ENCODE measurements at regions not wholly inside any gene's neighbourhood (a gene's known extent, or its start where the extent isn't known, plus 50 kb on each side); places are given as distances from the start of the nearest gene placed in this dataset.

GRCh38 chr12:89162589-89163261 lies 189.6 kb downstream of the DUSP6 start:
- TF ChIP-seq REST (IDR thresholded peaks at IDR 0.05; ENCODE audit: low read depth, low read length) (no peak), JUND (IDR thresholded peaks at IDR 0.05) (peak; percentile 77), CHD2 (IDR thresholded peaks at IDR 0.05; ENCODE audit: low read length, partially characterized antibody) (no peak), PBX3 (IDR thresholded peaks at IDR 0.05) (peak; percentile 93), CTCF (IDR thresholded peaks at IDR 0.05) (no peak), EP300 (IDR thresholded peaks at IDR 0.05; ENCODE audit: borderline replicate concordance in 1 of 2, low read depth in 1 of 2, low read length in 1 of 2) (peak in 1 of 2 experiments; percentile 64; a peak in 1 of 4 replicates), ZBTB33 (IDR thresholded peaks at IDR 0.05; ENCODE audit: borderline replicate concordance, low read depth) (0 out of 2 replicates have a peak, but pooled peaks have one; percentile 40), YY1 (IDR thresholded peaks at IDR 0.05; ENCODE audit: low read depth) (no peak), FOXM1 (IDR thresholded peaks at IDR 0.05; ENCODE audit: low read depth) (no peak), POLR2AphosphoS5 (IDR thresholded peaks at IDR 0.05; ENCODE audit: low read depth, low read length) (no peak), RCOR1 (IDR thresholded peaks at IDR 0.05; ENCODE audit: low read length) (no peak), USF1 (IDR thresholded peaks at IDR 0.05; ENCODE audit: borderline replicate concordance, low read depth) (no peak), GATA2 (CRISPR knock-in tag; IDR thresholded peaks at IDR 0.05) (no peak), MAX (IDR thresholded peaks at IDR 0.05; ENCODE audit: low read depth) (0 out of 2 replicates have a peak, but pooled peaks have one; percentile 14)
